ENCODE measurements at regions not wholly inside any gene's neighbourhood (a gene's known extent, or its start where the extent isn't known, plus 50 kb on each side); places are given as distances from the start of the nearest gene placed in this dataset.

DNA sequence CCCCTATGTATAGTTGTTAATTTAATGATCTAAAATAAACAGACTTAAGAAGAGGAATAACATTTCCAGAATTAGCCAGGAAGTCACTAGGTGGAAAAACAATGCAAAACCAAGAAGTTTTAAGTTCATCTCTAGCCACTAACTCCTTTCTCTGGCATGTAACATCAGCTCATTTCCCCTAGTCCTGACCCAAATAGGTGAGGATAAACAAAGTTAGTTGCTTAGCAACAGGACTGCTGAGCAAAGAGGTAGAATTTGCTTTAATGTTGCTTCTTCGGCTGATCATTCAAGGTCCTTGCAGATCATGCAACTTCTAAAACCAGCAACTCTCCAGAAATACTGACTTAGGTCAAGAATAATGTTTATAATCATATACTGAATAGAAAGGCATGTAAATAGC, 675.8 kb downstream of the CETN3 start:
- H3K27me3 Mint-ChIP-seq, result no peaks in the 10 kb centered on the region
- DNase-seq, result no peak
- H3K4me3 Mint-ChIP-seq, result no peak overlapping the region
- no peaks in the 10 kb centered on the region for H3K9me3 Mint-ChIP-seq
- ATAC-seq, result no peak
- no peaks in the 10 kb centered on the region for H3K4me1 Mint-ChIP-seq
- no peak overlapping the region for H3K27ac Mint-ChIP-seq

DNA sequence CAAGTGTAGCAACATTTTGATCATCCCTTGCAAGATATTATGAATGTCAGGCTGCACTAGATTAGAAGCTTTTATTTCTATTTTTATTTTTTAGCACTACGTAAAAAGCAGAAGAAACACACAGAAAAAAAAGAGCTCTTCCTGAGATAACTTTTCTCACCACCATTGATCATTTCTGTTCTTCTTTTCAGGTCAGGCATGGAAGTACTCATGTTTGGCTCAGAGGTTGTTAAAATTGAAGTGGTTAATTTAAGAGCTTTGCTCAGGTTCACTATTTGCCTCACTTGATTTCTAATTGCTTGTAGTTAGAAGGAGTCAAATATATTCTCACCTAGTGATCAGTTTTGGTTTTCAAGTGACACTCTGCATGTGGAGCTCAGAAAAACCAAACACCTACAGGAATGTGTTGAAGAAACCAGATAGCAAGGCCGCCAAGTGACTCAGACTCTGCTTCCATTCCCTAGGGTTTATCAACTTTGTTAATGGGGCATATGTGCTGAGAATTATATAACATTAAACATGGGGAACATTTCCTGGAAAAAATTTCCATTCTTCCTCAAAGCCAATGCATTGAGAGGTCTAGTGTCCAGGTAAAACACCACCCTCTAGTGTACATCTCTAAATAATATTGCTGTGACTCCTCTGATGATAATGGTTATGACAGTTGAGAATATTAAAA, 679.8 kb downstream of the CETN3 start:
- Mint-ChIP-seq H3K27ac (no peak overlapping the region), H3K4me3 (no peak overlapping the region), H3K4me1 (no peaks in the 10 kb centered on the region), H3K9me3 (no peaks in the 10 kb centered on the region), H3K27me3 (no peaks in the 10 kb centered on the region)
- DNase-seq, result no peak
- ATAC-seq, result no peak

GRCh38 chr5:89728750-89729149, 680.8 kb downstream of the CETN3 start:
- Mint-ChIP-seq H3K27me3 (no peaks in the 10 kb centered on the region), H3K9me3 (no peaks in the 10 kb centered on the region), H3K4me3 (no peak overlapping the region), H3K4me1 (no peaks in the 10 kb centered on the region), H3K27ac (no peak overlapping the region)
- ATAC-seq, result no peak
- no peak for DNase-seq

DNA sequence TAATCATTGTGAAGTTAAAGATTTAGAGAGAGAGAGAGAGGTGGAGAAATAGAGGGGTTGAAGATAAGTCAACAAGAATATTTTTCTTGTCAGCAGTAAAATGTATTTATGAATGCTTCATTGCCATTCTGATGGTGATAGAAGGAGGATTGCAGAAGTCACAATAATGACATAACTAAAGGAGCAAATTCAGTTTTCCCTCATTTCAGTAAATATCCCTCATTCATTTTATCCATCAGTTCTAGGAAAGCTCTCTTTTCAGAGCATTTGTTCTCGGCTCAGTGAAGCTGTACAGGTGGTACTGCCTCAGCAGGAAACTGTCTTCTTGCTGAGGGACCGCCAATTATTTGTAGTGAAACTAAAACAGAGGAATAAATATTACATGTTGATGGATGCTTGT, 681.4 kb downstream of the CETN3 start:
- DNase-seq, result no peak

DNA sequence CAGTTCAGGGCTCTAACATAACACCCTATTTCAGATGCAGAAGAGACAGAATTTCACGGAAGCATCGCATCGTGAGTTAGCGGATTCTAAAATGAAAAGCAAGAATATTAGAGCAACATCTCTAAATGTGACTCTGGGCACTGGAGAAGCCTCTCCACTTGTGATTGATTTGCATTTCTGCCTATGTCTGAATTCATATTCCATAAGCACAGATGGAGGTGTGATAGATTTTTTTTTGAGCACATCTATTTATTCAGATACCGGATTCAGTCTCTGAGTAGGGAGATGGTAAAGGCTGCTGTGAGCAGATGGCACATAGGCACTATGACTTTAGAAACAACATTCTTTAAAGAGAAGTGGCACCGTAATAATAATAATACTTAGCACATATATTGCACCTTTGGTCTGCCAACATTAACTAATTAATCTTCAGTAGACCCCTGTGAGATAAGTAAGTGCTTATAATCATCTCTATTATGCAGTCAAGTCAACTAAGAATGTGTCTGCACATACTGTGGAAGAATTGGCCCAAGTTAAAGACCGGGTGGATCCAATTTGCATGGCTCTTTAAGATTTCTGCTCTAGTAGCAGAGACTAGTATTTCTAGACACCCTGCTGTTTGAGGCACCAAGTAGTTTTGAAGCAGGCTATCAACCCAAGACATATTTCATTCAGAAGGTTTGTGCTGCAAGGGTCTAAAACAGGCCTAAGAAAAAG, 685.0 kb downstream of the CETN3 start:
- H3K4me1 Mint-ChIP-seq, result no peaks in the 10 kb centered on the region
- H3K9me3 Mint-ChIP-seq, result peaks cover 0 to 5% of the 10 kb centered on the region in 2 donors
- H3K27me3 Mint-ChIP-seq, result no peaks in the 10 kb centered on the region
- H3K4me3 Mint-ChIP-seq, result no peak overlapping the region
- ATAC-seq, result no peak
- H3K27ac Mint-ChIP-seq, result no peak overlapping the region
- no peak for DNase-seq

More for the DNA sequence above, 681.4 kb downstream of the CETN3 start:
- ATAC-seq, result no peak
- H3K4me1 Mint-ChIP-seq, result no peaks in the 10 kb centered on the region
- no peak overlapping the region for H3K4me3 Mint-ChIP-seq
- no peaks in the 10 kb centered on the region for H3K9me3 Mint-ChIP-seq
- H3K27ac Mint-ChIP-seq, result no peak overlapping the region
- no peaks in the 10 kb centered on the region for H3K27me3 Mint-ChIP-seq

GRCh38 chr5:89723907-89724306, 685.6 kb downstream of the CETN3 start:
- peaks cover 0 to 5% of the 10 kb centered on the region in 2 donors for H3K9me3 Mint-ChIP-seq
- no peaks in the 10 kb centered on the region for H3K4me1 Mint-ChIP-seq
- ATAC-seq (no peak), DNase-seq (no peak)
- no peak overlapping the region for H3K27ac Mint-ChIP-seq
- H3K4me3 Mint-ChIP-seq, result no peak overlapping the region
- H3K27me3 Mint-ChIP-seq, result no peaks in the 10 kb centered on the region

DNA sequence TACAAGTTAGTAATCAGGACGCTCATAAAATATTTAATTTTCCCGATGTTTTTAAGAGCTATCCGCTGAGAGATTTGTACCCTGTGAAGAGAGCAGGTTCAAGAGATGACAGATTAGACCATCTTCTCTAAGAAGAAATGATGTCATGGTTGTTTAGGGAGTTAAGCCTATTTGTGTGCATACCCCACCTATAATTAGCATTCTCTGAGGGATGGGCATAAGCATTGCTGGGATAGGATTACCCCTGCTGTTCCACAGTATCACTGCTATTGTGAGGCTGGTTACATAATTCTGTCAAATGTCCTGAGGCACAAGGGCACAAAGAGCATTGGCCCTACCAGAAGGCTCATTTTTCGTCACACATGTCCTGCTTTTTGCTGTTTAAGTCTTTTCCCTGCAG, 687.0 kb downstream of the CETN3 start:
- no peaks in the 10 kb centered on the region for H3K4me1 Mint-ChIP-seq
- ATAC-seq (no peak), DNase-seq (no peak)
- no peak overlapping the region for H3K27ac Mint-ChIP-seq
- H3K27me3 Mint-ChIP-seq, result no peaks in the 10 kb centered on the region
- peaks cover 0 to 5% of the 10 kb centered on the region in 2 donors for H3K9me3 Mint-ChIP-seq
- H3K4me3 Mint-ChIP-seq, result no peak overlapping the region

DNA sequence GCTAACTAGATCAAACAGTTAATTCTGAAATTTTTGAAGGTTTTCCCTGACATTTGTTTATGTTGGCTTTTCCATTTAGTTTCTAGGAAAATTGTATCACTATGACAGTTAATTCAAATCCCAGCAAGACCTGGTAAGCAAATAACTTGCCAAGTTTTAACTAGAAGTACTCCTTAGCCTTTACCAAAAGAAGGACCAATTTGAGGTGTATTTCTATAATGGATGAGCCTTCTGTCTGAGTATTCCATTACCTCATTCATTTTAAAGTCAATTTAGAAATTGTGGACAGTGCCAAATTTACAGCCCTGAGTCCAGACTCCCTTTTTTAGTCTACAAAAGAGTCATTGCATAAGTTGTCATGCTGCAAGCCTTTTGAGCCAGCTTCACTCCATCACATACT, 687.6 kb downstream of the CETN3 start:
- no peak overlapping the region for H3K27ac Mint-ChIP-seq
- ATAC-seq, result no peak
- no peaks in the 10 kb centered on the region for H3K27me3 Mint-ChIP-seq
- H3K4me1 Mint-ChIP-seq, result no peaks in the 10 kb centered on the region
- peaks cover 0 to 5% of the 10 kb centered on the region in 2 donors for H3K9me3 Mint-ChIP-seq
- H3K4me3 Mint-ChIP-seq, result no peak overlapping the region
- DNase-seq, result no peak

GRCh38 chr5:89721353-89721752, 688.2 kb downstream of the CETN3 start:
- ATAC-seq (no peak), DNase-seq (no peak)
- Mint-ChIP-seq H3K9me3 (peaks cover 0 to 5% of the 10 kb centered on the region in 2 donors), H3K4me3 (no peak overlapping the region), H3K27ac (no peak overlapping the region), H3K4me1 (no peaks in the 10 kb centered on the region), H3K27me3 (no peaks in the 10 kb centered on the region)

- Mint-ChIP-seq H3K27ac (no peak overlapping the region), H3K4me1 (no peaks in the 10 kb centered on the region), H3K4me3 (no peak overlapping the region), H3K9me3 (no peaks in the 10 kb centered on the region), H3K27me3 (no peaks in the 10 kb centered on the region)
- no peak for ATAC-seq
- no peak for DNase-seq
Observed at GRCh38 chr5:89712134-89712700, 697.3 kb downstream of the CETN3 start.

DNA sequence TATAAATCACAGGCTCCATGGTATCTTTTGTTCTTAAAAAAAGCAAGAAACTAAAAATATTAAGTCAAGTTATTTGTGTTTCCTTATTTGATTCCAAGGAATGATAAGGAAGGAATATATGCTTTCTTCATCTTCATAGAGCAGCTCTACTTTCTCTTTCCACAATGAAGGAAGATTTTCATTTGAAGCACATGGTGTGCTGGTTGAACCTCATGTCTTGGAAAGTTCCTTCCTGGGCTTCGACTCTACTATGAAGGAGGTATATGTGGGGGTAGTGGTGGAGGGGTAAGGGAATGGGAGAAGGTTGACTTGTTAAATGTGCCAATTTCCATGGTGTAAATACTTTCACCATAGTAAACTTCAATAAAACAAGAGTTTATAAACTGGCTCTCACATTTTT, 698.0 kb downstream of the CETN3 start:
- Mint-ChIP-seq H3K27me3 (no peaks in the 10 kb centered on the region), H3K27ac (no peak overlapping the region), H3K4me1 (no peaks in the 10 kb centered on the region), H3K4me3 (no peak overlapping the region), H3K9me3 (no peaks in the 10 kb centered on the region)
- no peak for ATAC-seq
- DNase-seq, result no peak

GRCh38 chr5:89710006-89710405, 699.5 kb downstream of the CETN3 start:
- no peaks in the 10 kb centered on the region for H3K4me1 Mint-ChIP-seq
- DNase-seq (no peak), ATAC-seq (no peak)
- no peaks in the 10 kb centered on the region for H3K27me3 Mint-ChIP-seq
- no peak overlapping the region for H3K27ac Mint-ChIP-seq
- H3K4me3 Mint-ChIP-seq, result no peak overlapping the region
- H3K9me3 Mint-ChIP-seq, result no peaks in the 10 kb centered on the region

- Mint-ChIP-seq H3K27me3 (no peaks in the 10 kb centered on the region), H3K27ac (no peak overlapping the region), H3K4me3 (no peak overlapping the region), H3K4me1 (no peaks in the 10 kb centered on the region), H3K9me3 (no peaks in the 10 kb centered on the region)
- no peak for DNase-seq
- no peak for ATAC-seq
Observed at GRCh38 chr5:89707891-89708290, 701.7 kb downstream of the CETN3 start.

- no peak for ATAC-seq
- Mint-ChIP-seq H3K27me3 (no peaks in the 10 kb centered on the region), H3K9me3 (peaks cover 0 to 3% of the 10 kb centered on the region in 2 donors), H3K4me3 (no peak overlapping the region), H3K4me1 (no peaks in the 10 kb centered on the region), H3K27ac (no peak overlapping the region)
- no peak for DNase-seq
Observed at GRCh38 chr5:89706731-89707130, 702.8 kb downstream of the CETN3 start.

- H3K4me1 Mint-ChIP-seq, result no peaks in the 10 kb centered on the region
- ATAC-seq (no peak), DNase-seq (no peak)
- H3K9me3 Mint-ChIP-seq, result peaks cover 4 to 9% of the 10 kb centered on the region in 2 donors
- no peaks in the 10 kb centered on the region for H3K27me3 Mint-ChIP-seq
- H3K27ac Mint-ChIP-seq, result no peak overlapping the region
- no peak overlapping the region for H3K4me3 Mint-ChIP-seq
Observed at GRCh38 chr5:89703817-89704216, 705.7 kb downstream of the CETN3 start.

- ATAC-seq, result no peak
- Mint-ChIP-seq H3K9me3 (peaks cover 13 to 14% of the 10 kb centered on the region in 2 donors), H3K4me1 (no peaks in the 10 kb centered on the region), H3K27ac (no peak overlapping the region), H3K27me3 (no peaks in the 10 kb centered on the region), H3K4me3 (no peak overlapping the region)
- no peak for DNase-seq
Observed at GRCh38 chr5:89698028-89698427, 711.5 kb downstream of the CETN3 start.

Measured in stimulated activated naive CD8-positive, alpha-beta T cell treated with anti-CD3 and anti-CD28 coated beads, Interleukin-15, amount 100 ng/mL, for 72 hours (primary cell).